H1 (cell line): ENCODE measurements at regions not wholly inside any gene's neighbourhood (a gene's known extent, or its start where the extent isn't known, plus 50 kb on each side); places are given as distances from the start of the nearest gene placed in this dataset.

Experiments used
- CEBPB ChIP-seq: IDR thresholded peaks from 2 replicates; pipeline ENCODE4 v1.6.1; 2012; ENCODE audit warnings: low read depth, low read length
- NANOG ChIP-seq: IDR thresholded peaks from 2 replicates; pipeline ENCODE4 v1.6.1; 2011; ENCODE audit warnings: low read length, low read depth, mild to moderate bottlenecking, inconsistent platforms; ENCODE audit not compliant: insufficient read depth, poor library complexity, severe bottlenecking
- SP1 ChIP-seq: IDR thresholded peaks from 2 replicates; pipeline ENCODE4 v1.6.1; 2011; ENCODE audit warnings: low read depth, low read length
- TF ChIP-seq, protein P1 (sequence below): IDR thresholded peaks from 2 replicates; pipeline ENCODE4 v1.6.1; 2011; ENCODE audit warnings: low read length, improper control_type of control experiment

- peak; percentile 59 for TF ChIP-seq NANOG
- TF ChIP-seq, protein P1, sequence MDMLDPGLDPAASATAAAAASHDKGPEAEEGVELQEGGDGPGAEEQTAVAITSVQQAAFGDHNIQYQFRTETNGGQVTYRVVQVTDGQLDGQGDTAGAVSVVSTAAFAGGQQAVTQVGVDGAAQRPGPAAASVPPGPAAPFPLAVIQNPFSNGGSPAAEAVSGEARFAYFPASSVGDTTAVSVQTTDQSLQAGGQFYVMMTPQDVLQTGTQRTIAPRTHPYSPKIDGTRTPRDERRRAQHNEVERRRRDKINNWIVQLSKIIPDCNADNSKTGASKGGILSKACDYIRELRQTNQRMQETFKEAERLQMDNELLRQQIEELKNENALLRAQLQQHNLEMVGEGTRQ: no peak
- 0 out of 2 replicates have a peak, but pooled peaks have one; percentile 17 for TF ChIP-seq SP1
- TF ChIP-seq CEBPB: no peak
These were observed 376.9 kb downstream of the MTX2 start (continued) for GRCh38 chr2:176646033-176646615.
